OCI-LY7 (cell line): ENCODE measurements at regions not wholly inside any gene's neighbourhood (a gene's known extent, or its start where the extent isn't known, plus 50 kb on each side); places are given as distances from the start of the nearest gene placed in this dataset.

Experiments used
- CTCF ChIP-seq: fragments of 200-600 bp; sonication (generic); conservative IDR thresholded peaks from 2 replicates; pipeline ENCODE4 v1.5.1; 2014; ENCODE audit warnings: mild to moderate bottlenecking, antibody characterized with exemption, low read length, moderate library complexity, mixed read lengths
- EZH2phosphoT487 ChIP-seq: fragments of 200-600 bp; sonication (generic); IDR thresholded peaks from 2 replicates; pipeline ENCODE4 v1.6.1; 2018; ENCODE audit warnings: low read depth, borderline replicate concordance, mild to moderate bottlenecking, mixed run types, antibody characterized with exemption, low read length, moderate library complexity, mixed read lengths

GRCh38 chr2:765369-765768, 88.2 kb upstream of the TMEM18 start:
- TF ChIP-seq CTCF (no peak), EZH2phosphoT487 (no peak)
